SK-N-MC (cell line): ENCODE measurements at regions not wholly inside any gene's neighbourhood (a gene's known extent, or its start where the extent isn't known, plus 50 kb on each side); places are given as distances from the start of the nearest gene placed in this dataset.

Experiments
- EZH2 ChIP-seq: fragments of 200-600 bp; sonication (generic); IDR thresholded peaks from one replicate; pipeline ENCODE4 v1.6.1; 2017; ENCODE audit warnings: antibody characterized with exemption
- FOXP2 ChIP-seq: optimal IDR thresholded peaks from 2 replicates; pipeline ENCODE3; 2011; ENCODE audit warnings: mild to moderate bottlenecking, moderate library complexity; ENCODE audit not compliant: insufficient read depth; ENCODE audit errors: extremely low read length, control extremely low read depth
- POLR2AphosphoS5 ChIP-seq: IDR thresholded peaks from 2 replicates; pipeline ENCODE4 v1.6.1; 2012; ENCODE audit warnings: mild to moderate bottlenecking, low read depth, low read length, borderline replicate concordance

GRCh38 chr7:125030756-125031387, 101.2 kb upstream of the POT1 start:
- TF ChIP-seq EZH2: no peak
- TF ChIP-seq POLR2AphosphoS5: no peak
- TF ChIP-seq FOXP2: no peak
